ENCODE measurements at regions not wholly inside any gene's neighbourhood (a gene's known extent, or its start where the extent isn't known, plus 50 kb on each side); places are given as distances from the start of the nearest gene placed in this dataset.

- H3K9me3 ChIP-seq (ENCODE audit: insufficient read depth, low read length) = no peaks in the 10 kb centered on the region
- no peaks in the 10 kb centered on the region for H3K4me1 ChIP-seq (ENCODE audit: insufficient read depth, insufficient read length)
- no peak overlapping the region for H3K9ac ChIP-seq (ENCODE audit: insufficient read length, low read depth)
- TF ChIP-seq SUZ12 (IDR thresholded peaks at IDR 0.05; ENCODE audit: extremely low read depth, insufficient read depth, insufficient read length) = no peak
- no peak for TF ChIP-seq ZNF274 (IDR thresholded peaks at IDR 0.05; ENCODE audit: low read depth, low read length)
- TF ChIP-seq YY1 (IDR thresholded peaks at IDR 0.05; ENCODE audit: insufficient read depth, insufficient read length) = no peak
- H3K27me3 ChIP-seq (ENCODE audit: insufficient read depth, insufficient read length) = no peaks in the 10 kb centered on the region
- H3K36me3 ChIP-seq (ENCODE audit: insufficient read depth, insufficient read length, low read length) = no peaks in the 10 kb centered on the region
- DNase-seq (ENCODE audit: low read depth, low spot score) = no peak
- no peak overlapping the region for H3K4me3 ChIP-seq (ENCODE audit: insufficient read length, low read depth)
Measured at GRCh38 chr4:180558427-180558826, 1684.8 kb upstream of the TENM3 start.

DNA sequence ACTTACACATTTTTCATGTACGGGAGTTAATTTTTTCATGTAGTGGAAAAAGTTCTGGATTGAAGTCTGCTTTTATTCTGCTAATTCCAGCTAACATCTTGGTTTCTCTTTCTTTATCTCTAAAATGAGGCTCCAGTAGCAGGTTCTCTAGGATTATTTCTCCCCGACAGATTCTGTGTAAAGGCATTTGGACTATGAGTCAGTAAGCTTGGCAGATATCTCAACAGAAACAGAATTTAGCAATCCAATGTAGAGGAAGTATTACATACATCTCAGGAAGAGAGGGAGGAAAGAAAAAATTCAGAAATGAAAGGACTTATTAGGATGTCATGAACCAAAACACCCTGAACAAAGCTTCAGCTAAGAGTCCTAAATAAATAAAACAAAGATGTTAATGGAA, 1682.3 kb upstream of the TENM3 start:
- H3K9ac ChIP-seq (ENCODE audit: insufficient read length, low read depth) = no peak overlapping the region

GRCh38 chr4:180564026-180564425, 1679.2 kb upstream of the TENM3 start:
- no peak overlapping the region for H3K9ac ChIP-seq (ENCODE audit: insufficient read length, low read depth)
- TF ChIP-seq SUZ12 (IDR thresholded peaks at IDR 0.05; ENCODE audit: extremely low read depth, insufficient read depth, insufficient read length) (no peak), YY1 (IDR thresholded peaks at IDR 0.05; ENCODE audit: insufficient read depth, insufficient read length) (no peak), ZNF274 (IDR thresholded peaks at IDR 0.05; ENCODE audit: low read depth, low read length) (no peak)
- H3K36me3 ChIP-seq (ENCODE audit: insufficient read depth, insufficient read length, low read length) = no peaks in the 10 kb centered on the region
- no peak for DNase-seq (ENCODE audit: low read depth, low spot score)
- no peaks in the 10 kb centered on the region for H3K27me3 ChIP-seq (ENCODE audit: insufficient read depth, insufficient read length)
- H3K4me1 ChIP-seq (ENCODE audit: insufficient read depth, insufficient read length) = no peaks in the 10 kb centered on the region
- no peak overlapping the region for H3K4me3 ChIP-seq (ENCODE audit: insufficient read length, low read depth)
- no peaks in the 10 kb centered on the region for H3K9me3 ChIP-seq (ENCODE audit: insufficient read depth, low read length)

More for the DNA sequence above, 1682.3 kb upstream of the TENM3 start:
- TF ChIP-seq ZNF274 (IDR thresholded peaks at IDR 0.05; ENCODE audit: low read depth, low read length) (no peak), YY1 (IDR thresholded peaks at IDR 0.05; ENCODE audit: insufficient read depth, insufficient read length) (no peak), SUZ12 (IDR thresholded peaks at IDR 0.05; ENCODE audit: extremely low read depth, insufficient read depth, insufficient read length) (no peak)
- Histone ChIP-seq H3K9me3 (ENCODE audit: insufficient read depth, low read length) (no peaks in the 10 kb centered on the region), H3K4me3 (ENCODE audit: insufficient read length, low read depth) (no peak overlapping the region), H3K4me1 (ENCODE audit: insufficient read depth, insufficient read length) (no peaks in the 10 kb centered on the region), H3K27me3 (ENCODE audit: insufficient read depth, insufficient read length) (no peaks in the 10 kb centered on the region), H3K36me3 (ENCODE audit: insufficient read depth, insufficient read length, low read length) (no peaks in the 10 kb centered on the region)
- no peak for DNase-seq (ENCODE audit: low read depth, low spot score)

DNA sequence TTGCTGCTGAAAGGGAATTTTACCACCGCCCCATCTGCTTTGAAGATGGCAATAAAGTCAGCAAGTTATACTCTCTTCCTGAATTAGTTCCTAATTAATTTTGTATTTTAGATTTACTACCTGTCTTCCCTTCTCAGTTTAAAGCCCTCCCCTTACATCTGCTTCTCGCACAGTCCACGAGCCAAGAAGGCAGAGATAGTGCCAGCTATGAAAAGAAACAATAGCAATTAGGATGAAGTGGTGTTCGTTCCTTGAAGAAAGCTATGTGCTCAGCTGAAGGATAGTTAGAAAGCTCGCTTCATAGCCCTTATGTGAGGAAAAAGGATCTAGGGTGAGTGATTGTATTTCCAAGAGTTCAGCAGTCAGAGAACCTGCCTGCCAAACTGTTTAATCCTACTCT, 1678.8 kb upstream of the TENM3 start:
- Histone ChIP-seq H3K27me3 (ENCODE audit: insufficient read depth, insufficient read length) (no peaks in the 10 kb centered on the region), H3K9ac (ENCODE audit: insufficient read length, low read depth) (no peak overlapping the region), H3K36me3 (ENCODE audit: insufficient read depth, insufficient read length, low read length) (no peaks in the 10 kb centered on the region), H3K9me3 (ENCODE audit: insufficient read depth, low read length) (no peaks in the 10 kb centered on the region), H3K4me3 (ENCODE audit: insufficient read length, low read depth) (no peak overlapping the region), H3K4me1 (ENCODE audit: insufficient read depth, insufficient read length) (no peaks in the 10 kb centered on the region)
- TF ChIP-seq SUZ12 (IDR thresholded peaks at IDR 0.05; ENCODE audit: extremely low read depth, insufficient read depth, insufficient read length) (no peak), ZNF274 (IDR thresholded peaks at IDR 0.05; ENCODE audit: low read depth, low read length) (no peak), YY1 (IDR thresholded peaks at IDR 0.05; ENCODE audit: insufficient read depth, insufficient read length) (no peak)
- DNase-seq (ENCODE audit: low read depth, low spot score) = no peak

DNA sequence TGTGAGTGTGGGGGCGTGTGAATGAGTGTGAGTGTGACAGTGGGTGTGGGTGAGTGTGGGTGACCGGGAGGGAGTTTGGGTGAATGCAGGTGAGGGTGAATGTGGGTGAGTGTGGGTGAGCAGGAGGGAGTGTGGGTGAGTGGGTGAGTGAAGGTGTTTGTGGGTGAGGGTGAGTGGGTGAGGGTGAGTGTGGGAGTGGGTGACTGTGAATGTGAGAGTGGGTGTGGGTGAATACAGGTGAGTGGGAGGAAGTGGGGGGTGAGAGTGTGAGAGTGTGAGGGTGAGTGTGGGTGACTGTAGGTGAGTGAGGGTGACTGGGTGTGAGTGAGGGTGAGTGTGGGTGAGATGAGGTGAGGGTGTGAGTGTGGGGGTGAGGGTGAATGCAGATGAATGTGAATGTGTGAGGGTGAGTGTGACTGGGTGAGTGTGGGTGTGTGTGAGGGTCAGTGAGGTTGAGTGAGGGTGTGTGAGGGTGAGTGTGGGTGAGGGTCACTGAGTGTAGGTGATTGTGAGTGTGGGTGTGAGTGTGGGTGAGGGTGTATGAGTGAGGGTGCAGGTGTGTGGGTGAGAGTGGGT, 1677.3 kb upstream of the TENM3 start:
- Histone ChIP-seq H3K4me1 (ENCODE audit: insufficient read depth, insufficient read length) (no peaks in the 10 kb centered on the region), H3K9me3 (ENCODE audit: insufficient read depth, low read length) (no peaks in the 10 kb centered on the region), H3K27me3 (ENCODE audit: insufficient read depth, insufficient read length) (no peaks in the 10 kb centered on the region), H3K9ac (ENCODE audit: insufficient read length, low read depth) (no peak overlapping the region), H3K36me3 (ENCODE audit: insufficient read depth, insufficient read length, low read length) (no peaks in the 10 kb centered on the region), H3K4me3 (ENCODE audit: insufficient read length, low read depth) (no peak overlapping the region)
- DNase-seq (ENCODE audit: low read depth, low spot score) = no peak
- TF ChIP-seq SUZ12 (IDR thresholded peaks at IDR 0.05; ENCODE audit: extremely low read depth, insufficient read depth, insufficient read length) (no peak), ZNF274 (IDR thresholded peaks at IDR 0.05; ENCODE audit: low read depth, low read length) (no peak), YY1 (IDR thresholded peaks at IDR 0.05; ENCODE audit: insufficient read depth, insufficient read length) (no peak)

DNA sequence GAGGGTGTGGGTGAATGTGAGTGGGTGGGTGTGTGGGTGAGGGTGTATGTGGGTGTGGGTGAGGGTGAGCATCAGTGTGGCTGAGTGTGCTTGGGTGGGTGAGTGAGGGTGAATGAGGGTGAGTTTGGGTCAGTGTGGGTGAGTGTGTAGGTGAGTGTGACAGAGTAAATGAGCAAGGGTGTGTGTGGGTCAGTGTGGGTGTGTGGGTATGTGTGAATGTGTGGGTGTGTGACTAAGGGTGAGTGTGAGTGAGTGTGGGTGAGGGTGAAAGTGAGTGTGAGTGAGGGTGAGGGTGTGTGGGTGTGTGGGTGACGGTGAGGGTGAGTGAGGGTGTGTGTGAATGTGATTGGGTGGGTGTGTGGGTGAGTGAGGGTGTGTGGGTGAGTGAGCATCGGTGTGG, 1676.7 kb upstream of the TENM3 start:
- H3K4me1 ChIP-seq (ENCODE audit: insufficient read depth, insufficient read length) = no peaks in the 10 kb centered on the region
- H3K27me3 ChIP-seq (ENCODE audit: insufficient read depth, insufficient read length) = no peaks in the 10 kb centered on the region
- no peak overlapping the region for H3K4me3 ChIP-seq (ENCODE audit: insufficient read length, low read depth)
- no peak for DNase-seq (ENCODE audit: low read depth, low spot score)
- no peaks in the 10 kb centered on the region for H3K9me3 ChIP-seq (ENCODE audit: insufficient read depth, low read length)
- TF ChIP-seq ZNF274 (IDR thresholded peaks at IDR 0.05; ENCODE audit: low read depth, low read length) = no peak
- no peak for TF ChIP-seq SUZ12 (IDR thresholded peaks at IDR 0.05; ENCODE audit: extremely low read depth, insufficient read depth, insufficient read length)
- TF ChIP-seq YY1 (IDR thresholded peaks at IDR 0.05; ENCODE audit: insufficient read depth, insufficient read length) = no peak
- no peak overlapping the region for H3K9ac ChIP-seq (ENCODE audit: insufficient read length, low read depth)
- no peaks in the 10 kb centered on the region for H3K36me3 ChIP-seq (ENCODE audit: insufficient read depth, insufficient read length, low read length)

DNA sequence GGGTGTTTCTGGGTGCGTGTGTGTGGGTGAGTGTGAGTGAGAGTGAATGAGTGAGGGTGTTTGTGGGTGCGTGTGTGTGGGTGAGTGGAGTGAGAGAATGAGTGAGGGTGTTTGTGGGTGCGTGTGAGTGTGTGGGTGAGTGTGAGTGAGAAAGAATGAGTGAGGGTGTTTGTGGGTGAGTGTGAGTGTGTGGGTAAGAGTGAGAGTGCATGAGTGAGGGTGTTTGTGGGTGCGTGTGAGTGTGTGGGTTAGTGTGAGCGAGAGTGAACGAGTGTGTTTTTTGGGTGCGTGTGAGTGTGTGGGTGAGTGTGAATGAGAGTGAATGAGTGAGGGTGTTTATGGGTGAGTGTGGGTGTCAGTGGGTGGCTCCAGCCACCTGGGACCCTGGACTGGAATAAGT, 1676.1 kb upstream of the TENM3 start:
- H3K4me1 ChIP-seq (ENCODE audit: insufficient read depth, insufficient read length) = no peaks in the 10 kb centered on the region
- TF ChIP-seq YY1 (IDR thresholded peaks at IDR 0.05; ENCODE audit: insufficient read depth, insufficient read length) (no peak), ZNF274 (IDR thresholded peaks at IDR 0.05; ENCODE audit: low read depth, low read length) (no peak), SUZ12 (IDR thresholded peaks at IDR 0.05; ENCODE audit: extremely low read depth, insufficient read depth, insufficient read length) (no peak)
- no peak overlapping the region for H3K4me3 ChIP-seq (ENCODE audit: insufficient read length, low read depth)
- H3K36me3 ChIP-seq (ENCODE audit: insufficient read depth, insufficient read length, low read length) = no peaks in the 10 kb centered on the region
- no peak for DNase-seq (ENCODE audit: low read depth, low spot score)
- H3K9ac ChIP-seq (ENCODE audit: insufficient read length, low read depth) = no peak overlapping the region
- H3K27me3 ChIP-seq (ENCODE audit: insufficient read depth, insufficient read length) = no peaks in the 10 kb centered on the region
- no peaks in the 10 kb centered on the region for H3K9me3 ChIP-seq (ENCODE audit: insufficient read depth, low read length)

Data from NT2/D1 (cell line).